GM21526 (cell line): ENCODE measurements at regions not wholly inside any gene's neighbourhood (a gene's known extent, or its start where the extent isn't known, plus 50 kb on each side); places are given as distances from the start of the nearest gene placed in this dataset.

Source experiments
- ATAC-seq: cut with Tn5 transposase; IDR thresholded peaks from one replicate; pipeline ENCODE4 v1.9.1; 2021; ENCODE audit warnings: moderate library complexity; ENCODE audit not compliant: unreplicated experiment, low FRiP score

DNA sequence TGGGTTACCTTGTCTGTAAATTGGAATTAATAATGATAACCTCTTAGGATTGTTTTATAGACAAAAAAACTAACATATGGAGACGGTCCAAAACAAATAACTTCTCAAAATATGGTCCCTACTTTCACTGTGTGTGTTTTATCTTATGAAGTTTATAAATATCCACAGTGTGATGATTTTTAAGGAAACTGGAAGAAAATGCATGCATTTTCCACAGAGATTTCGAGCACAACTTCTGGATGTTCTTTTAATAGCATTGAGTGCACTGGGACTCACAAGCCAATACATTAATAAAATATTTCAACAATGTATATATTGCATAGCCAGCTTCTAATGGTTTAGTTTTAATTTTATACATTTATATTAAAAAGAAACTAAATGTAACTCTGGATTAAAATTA is 87.9 kb upstream of the SPHKAP start:
- ATAC-seq: no peak

DNA sequence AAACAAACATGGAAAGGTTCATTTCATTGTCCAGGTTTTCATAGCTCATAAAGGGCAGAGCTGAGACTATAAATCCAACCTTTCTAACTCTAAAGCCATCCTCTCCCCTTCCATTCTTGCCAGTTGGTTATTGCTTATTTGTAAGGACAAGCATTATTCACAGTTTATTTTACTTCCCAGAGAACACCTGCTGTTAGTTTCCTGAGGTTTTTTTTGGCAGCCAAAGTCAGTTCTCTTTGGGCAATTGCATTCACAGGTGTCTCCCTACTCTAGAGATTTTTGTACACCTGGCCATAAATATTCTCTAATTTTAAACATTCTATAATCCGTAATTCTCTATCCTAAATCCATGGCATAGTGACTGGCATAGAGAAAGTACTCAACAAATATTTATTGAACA is 87.3 kb upstream of the SPHKAP start:
- ATAC-seq: no peak

DNA sequence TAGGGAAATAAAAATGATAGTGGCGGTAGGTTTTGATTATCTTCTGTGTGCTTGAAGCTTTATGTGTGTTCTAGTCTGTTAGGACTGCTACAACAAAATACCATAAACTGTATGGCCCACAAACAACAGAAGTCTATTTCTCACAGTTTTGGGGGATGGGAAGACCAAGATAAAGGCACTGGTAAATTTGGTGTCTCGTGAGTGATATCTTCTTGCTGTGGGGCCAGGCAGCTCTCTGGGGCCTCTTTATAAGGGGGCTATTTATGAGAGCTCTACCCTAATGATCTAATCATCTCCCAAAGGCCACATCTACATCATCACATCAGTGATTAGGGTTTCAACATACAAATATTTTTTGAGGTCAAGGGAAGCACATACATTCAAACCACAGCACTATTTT is 86.8 kb upstream of the SPHKAP start:
- no peak for ATAC-seq

DNA sequence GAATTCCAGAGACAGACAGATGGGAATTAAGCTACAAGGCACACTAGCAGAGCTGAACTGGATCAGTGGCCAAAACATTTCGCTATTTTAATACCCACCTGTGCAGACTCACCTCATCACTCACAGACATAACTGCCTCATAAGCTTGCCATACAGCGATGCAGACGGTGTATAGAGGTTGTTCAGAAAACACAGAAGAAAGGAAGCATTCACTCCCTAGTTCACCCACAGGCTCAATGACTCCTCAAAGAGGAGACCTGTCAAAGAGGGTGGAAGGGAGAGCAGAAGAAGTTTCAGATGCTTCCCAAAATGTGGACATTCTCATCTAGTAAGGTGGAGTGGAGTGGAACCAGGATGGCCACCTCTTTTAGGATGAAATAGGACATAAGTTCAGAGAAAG is 81.7 kb upstream of the SPHKAP start:
- no peak for ATAC-seq

DNA sequence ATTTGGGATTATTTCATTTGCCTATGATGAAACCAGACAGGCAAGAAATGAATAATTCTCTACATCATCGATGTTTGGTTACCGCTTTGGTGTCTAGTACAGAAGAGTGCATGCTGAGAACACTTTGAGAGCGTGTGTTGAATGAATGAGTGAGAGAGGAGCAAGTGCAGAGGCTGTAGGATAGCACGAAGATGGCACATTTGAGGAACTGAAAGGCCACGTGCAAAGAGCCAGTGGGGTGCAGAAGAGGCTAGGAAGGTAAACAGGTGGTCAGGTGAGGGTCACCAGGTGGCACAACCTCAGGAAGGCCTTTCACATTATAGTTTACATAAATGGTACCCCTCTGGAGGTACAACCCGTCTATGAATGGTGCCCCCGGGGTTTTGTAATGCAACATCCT is 80.1 kb upstream of the SPHKAP start:
- ATAC-seq: no peak

DNA sequence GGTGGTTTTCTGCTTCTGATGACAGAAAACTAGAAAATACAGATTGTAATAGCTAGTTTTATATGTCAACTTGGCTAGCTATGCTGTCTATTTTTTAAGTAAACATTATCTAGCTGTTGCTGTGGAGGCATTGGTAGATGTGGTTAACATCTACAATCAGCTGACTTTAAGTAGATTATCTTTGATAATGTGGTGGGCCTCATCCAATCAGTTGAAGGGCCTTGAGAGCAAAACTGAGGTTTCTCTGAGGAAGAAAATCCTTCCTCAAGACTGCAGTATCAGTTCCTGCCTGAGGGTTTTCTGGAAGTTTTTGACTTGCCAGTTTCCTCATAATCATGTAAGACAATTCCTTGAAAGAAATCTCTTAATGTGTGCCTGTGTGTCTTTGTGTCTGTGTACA is 75.9 kb upstream of the SPHKAP start:
- ATAC-seq: no peak

DNA sequence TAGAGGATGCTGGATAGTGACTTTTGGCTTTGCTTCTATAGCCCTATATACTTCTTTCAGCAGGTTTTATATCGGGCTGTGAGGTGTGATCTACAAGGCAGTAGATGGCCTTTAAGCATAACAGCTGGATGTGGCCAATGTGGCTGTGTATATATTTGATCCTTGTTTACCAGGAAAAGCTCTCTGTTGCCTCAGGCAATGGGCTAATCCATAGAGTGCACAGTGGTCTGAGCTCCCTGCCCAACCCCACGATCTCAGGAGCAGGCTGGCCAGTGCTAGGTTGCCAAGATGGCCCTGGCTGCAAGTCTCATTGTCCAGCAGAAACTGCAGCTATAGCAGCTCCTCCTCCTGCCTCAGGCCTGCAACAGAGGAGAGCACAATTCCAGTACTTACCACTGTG is 72.3 kb upstream of the SPHKAP start:
- ATAC-seq: no peak

DNA sequence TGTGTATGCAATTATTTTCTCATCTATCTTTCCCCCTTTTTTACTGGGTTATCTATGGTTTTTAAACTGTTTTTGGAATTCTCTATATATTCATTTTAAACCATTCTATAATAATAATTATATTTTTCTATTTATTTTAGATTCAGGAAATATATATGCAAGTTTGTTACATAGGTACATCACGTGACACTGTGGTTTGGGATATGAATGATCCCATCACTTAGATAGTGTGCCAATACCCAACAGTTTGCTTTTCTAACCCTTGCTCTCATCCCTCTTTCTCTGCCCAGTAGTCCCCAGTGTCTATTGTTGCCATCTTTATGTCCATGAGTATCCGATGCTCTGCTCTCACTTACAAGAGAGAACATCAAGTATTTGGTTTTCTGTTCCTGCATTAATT is 65.8 kb upstream of the SPHKAP start:
- ATAC-seq: no peak

DNA sequence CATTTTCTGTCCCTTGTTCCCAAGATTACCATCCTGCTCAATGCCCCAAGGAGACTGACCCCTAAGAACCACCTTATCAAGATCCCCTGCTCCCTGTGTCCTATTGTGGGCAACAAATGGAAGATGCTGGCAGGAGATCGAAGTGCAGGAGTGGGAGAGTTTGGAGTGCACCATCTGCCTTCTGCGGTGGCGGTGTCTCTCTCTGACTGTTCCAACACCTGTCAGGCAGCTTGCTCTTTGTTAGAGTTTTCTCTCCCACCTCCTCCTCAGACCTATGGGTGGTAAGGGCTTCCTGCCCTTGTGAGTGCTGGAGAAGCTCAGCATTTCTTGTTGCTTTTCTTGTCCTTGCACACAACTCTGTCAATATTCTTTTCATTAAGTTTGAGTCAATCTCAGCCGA is 64.1 kb upstream of the SPHKAP start:
- ATAC-seq: no peak

DNA sequence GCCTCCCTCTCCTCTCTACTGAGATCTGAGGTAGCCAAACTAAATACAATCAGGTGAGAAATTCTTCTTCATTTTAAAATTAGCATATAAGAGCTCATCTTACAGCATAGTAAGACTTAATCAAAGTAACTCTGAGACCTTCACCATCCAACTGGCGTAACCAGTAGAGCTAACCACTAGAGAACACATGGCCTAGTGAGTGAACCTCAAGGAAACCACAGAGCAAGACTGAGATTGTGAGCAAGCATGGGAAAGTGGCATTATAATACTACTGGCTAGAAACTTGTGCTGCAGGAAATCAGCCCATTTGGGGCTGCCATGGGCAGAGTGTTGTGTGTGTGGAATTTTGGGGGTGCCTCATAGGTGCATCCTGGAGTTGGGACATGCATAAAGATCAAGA is 61.1 kb upstream of the SPHKAP start:
- no peak for ATAC-seq

DNA sequence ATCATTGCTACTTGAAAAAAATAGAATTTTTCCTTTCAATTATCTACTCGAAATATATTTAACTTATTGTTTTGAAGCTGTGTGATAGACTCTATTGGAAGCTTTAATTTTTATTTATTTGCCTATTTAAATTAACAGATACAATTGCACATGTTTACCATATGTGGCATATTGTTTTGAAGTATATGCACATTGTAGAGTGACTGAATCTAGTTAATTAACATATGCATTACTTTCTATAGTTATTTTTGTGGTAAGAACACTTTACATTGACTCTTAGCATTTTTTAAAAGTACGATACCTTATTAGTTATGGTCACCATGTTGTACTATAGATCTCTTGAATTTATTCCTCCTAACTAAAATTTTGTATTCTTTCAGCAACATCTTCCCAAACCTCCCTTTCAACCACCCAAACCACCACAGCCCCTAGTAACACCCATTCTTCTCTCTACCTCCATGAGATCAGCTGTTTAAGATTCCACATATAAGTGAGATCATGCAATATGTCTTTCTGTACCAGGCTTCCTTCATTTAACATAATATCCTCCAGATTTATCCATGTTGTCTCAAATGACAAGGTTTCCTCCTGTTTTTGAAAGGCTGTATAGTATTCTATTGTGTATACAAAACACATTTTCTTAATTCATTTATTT is 58.5 kb upstream of the SPHKAP start:
- ATAC-seq: no peak

DNA sequence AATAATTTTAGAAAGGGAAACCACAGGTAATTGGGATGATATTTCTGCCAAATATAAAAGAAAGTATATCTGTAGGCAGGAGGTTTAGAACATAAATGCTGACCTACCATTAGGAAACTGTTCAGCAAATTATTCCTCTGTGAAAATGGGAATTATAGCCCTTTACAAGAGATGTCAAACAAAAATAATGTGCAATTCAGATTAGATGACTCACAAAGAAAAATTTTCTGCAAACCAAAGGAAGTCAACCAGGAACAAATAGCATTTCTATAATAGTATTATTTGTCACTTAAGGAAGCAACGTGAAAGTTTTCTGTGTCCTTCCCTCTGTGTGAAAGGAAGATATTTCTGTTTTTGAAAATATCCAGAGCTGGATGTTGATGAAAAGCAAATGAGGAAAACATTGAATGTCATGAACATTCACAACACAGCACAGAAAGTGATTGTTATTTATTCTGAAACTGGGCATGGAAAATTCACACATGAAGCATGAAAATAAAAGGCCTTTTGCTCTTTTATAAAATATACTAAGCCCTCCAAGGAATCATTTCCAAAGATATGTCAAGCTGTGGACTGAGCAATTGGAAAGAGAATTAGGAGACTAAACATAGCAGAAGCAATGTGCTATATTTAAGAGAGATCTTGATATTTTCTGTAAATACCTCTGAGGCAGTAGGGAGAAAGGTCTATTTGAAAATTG is 57.9 kb upstream of the SPHKAP start:
- ATAC-seq: no peak
